ENCODE measurements at regions not wholly inside any gene's neighbourhood (a gene's known extent, or its start where the extent isn't known, plus 50 kb on each side); places are given as distances from the start of the nearest gene placed in this dataset.
A peak's percentile ranks its signal among the peaks of the same experiment; 100 is the strongest.

- Histone ChIP-seq H3K4me1 (no peaks in the 10 kb centered on the region), H3K36me3 (no peaks in the 10 kb centered on the region), H3K4me3 (no peak overlapping the region), H3K9me3 (no peaks in the 10 kb centered on the region), H3K27ac (no peak overlapping the region), H3K27me3 (no peaks in the 10 kb centered on the region)
- DNase-seq, result no peak
- ATAC-seq, result no peak
- TF ChIP-seq CTCF (IDR thresholded peaks at IDR 0.05), result no peak
- intact Hi-C loops (cut with DNase I), result no loop called here
Observed at GRCh38 chr10:10394933-10395658, 622.6 kb upstream of the CELF2 start.

- TF ChIP-seq CTCF (IDR thresholded peaks at IDR 0.05), result no peak
- intact Hi-C loops (cut with DNase I), result no loop called here
- Histone ChIP-seq H3K4me3 (no peak overlapping the region), H3K9me3 (no peaks in the 10 kb centered on the region), H3K36me3 (no peaks in the 10 kb centered on the region), H3K4me1 (no peaks in the 10 kb centered on the region), H3K27me3 (no peaks in the 10 kb centered on the region), H3K27ac (no peak overlapping the region)
- ATAC-seq (no peak), DNase-seq (no peak)
Observed at GRCh38 chr10:10396601-10397000, 621.1 kb upstream of the CELF2 start.

- DNase-seq (no peak), ATAC-seq (no peak)
- Histone ChIP-seq H3K27me3 (no peaks in the 10 kb centered on the region), H3K4me3 (no peak overlapping the region), H3K27ac (no peak overlapping the region), H3K9me3 (no peaks in the 10 kb centered on the region), H3K4me1 (no peaks in the 10 kb centered on the region), H3K36me3 (no peaks in the 10 kb centered on the region)
- TF ChIP-seq CTCF (IDR thresholded peaks at IDR 0.05), result no peak
- intact Hi-C loops (cut with DNase I), result no loop called here
Observed at GRCh38 chr10:10397906-10398305, 619.8 kb upstream of the CELF2 start.

- H3K9me3 ChIP-seq, result no peaks in the 10 kb centered on the region
- DNase-seq (no peak), ATAC-seq (no peak)
- H3K27ac ChIP-seq, result no peak overlapping the region
- no peaks in the 10 kb centered on the region for H3K4me1 ChIP-seq
- H3K4me3 ChIP-seq, result no peak overlapping the region
- no peaks in the 10 kb centered on the region for H3K27me3 ChIP-seq
- no peaks in the 10 kb centered on the region for H3K36me3 ChIP-seq
- TF ChIP-seq CTCF (IDR thresholded peaks at IDR 0.05), result no peak
- intact Hi-C loops (cut with DNase I), result no loop called here
Observed at GRCh38 chr10:10403762-10404161, 613.9 kb upstream of the CELF2 start.

- Histone ChIP-seq H3K27ac (no peak overlapping the region), H3K27me3 (no peaks in the 10 kb centered on the region), H3K9me3 (no peaks in the 10 kb centered on the region), H3K4me1 (no peaks in the 10 kb centered on the region), H3K36me3 (no peaks in the 10 kb centered on the region), H3K4me3 (no peak overlapping the region)
- intact Hi-C loops (cut with DNase I), result no loop called here
- TF ChIP-seq CTCF (IDR thresholded peaks at IDR 0.05), result no peak
- no peak for ATAC-seq
- DNase-seq, result no peak
Observed at GRCh38 chr10:10417671-10418070, 600.0 kb upstream of the CELF2 start.

- H3K4me1 ChIP-seq, result no peaks in the 10 kb centered on the region
- no peaks in the 10 kb centered on the region for H3K36me3 ChIP-seq
- H3K27ac ChIP-seq, result no peak overlapping the region
- no peaks in the 10 kb centered on the region for H3K9me3 ChIP-seq
- no peaks in the 10 kb centered on the region for H3K27me3 ChIP-seq
- ATAC-seq, result peak; percentile 83
- H3K4me3 ChIP-seq, result no peak overlapping the region
- intact Hi-C loops (cut with DNase I), result no loop called here
- no peak for TF ChIP-seq CTCF (IDR thresholded peaks at IDR 0.05)
- DNase-seq, result no peak
Observed at GRCh38 chr10:10418387-10418786, 599.3 kb upstream of the CELF2 start.
